SK-N-SH (cell line): ENCODE measurements at regions not wholly inside any gene's neighbourhood (a gene's known extent, or its start where the extent isn't known, plus 50 kb on each side); places are given as distances from the start of the nearest gene placed in this dataset.

Source experiments
- CTCF ChIA-PET: fragments of 300-600, 350-600 bp; formaldehyde crosslinking; extraction: SDS; loops from one replicate; lab custom pipeline; 2021; lab: Yijun Ruan, JAX
- POLR2A ChIA-PET: fragments of 350-600 bp; sonication (Branson Sonifier 250); formaldehyde crosslinking; extraction: SDS; loops from one replicate; lab custom pipeline; 2020; ENCODE audit warnings: antibody characterized with exemption, inconsistent platforms; lab: Yijun Ruan, JAX
- DNase-seq: peaks from one replicate; pipeline ENCODE4 v3.0.0; 2012
- H2AFZ ChIP-seq: fragments of 200-600 bp; sonication (generic); 2 replicates; pipeline ENCODE4 v1.8.1; 2016; ENCODE audit warnings: antibody characterized with exemption, mild to moderate bottlenecking, low read depth
- H3F3A ChIP-seq: fragments of 200-600 bp; sonication (generic); replicated peaks from 2 replicates; pipeline ENCODE3; 2016; ENCODE audit warnings: antibody characterized with exemption, mild to moderate bottlenecking; ENCODE audit not compliant: insufficient read depth
- H3K27ac ChIP-seq, 2 experiments: fragments of 200-500 bp in 1 of 2; fragments of 200-600 bp in 1 of 2; sonication (Bioruptor generic) in 1 of 2; sonication (generic), shearing (Covaris generic) in 1 of 2; 2 replicates each; pipeline versions ENCODE4 v1.5.1 to v1.6.1; 2014 to 2016; ENCODE audit warnings: low read depth in 2 of 2, inconsistent platforms in 1 of 2, low read length in 1 of 2, mild to moderate bottlenecking in 1 of 2, mixed read lengths in 1 of 2
- H3K27me3 ChIP-seq: fragments of 200-600 bp; sonication (generic), shearing (Covaris generic); 2 replicates; pipeline ENCODE4 v1.6.1; 2016; ENCODE audit warnings: mixed run types; ENCODE audit not compliant: insufficient read depth
- H3K36me3 ChIP-seq, 2 experiments: fragments of 200-500 bp in 1 of 2; fragments of 200-600 bp in 1 of 2; sonication (Bioruptor generic) in 1 of 2; sonication (generic) in 1 of 2; replicated peaks in 1 of 2; 2 replicates each; pipeline versions ENCODE3 to v1.5.1; 2014 to 2016; ENCODE audit warnings: low read length in 1 of 2, mild to moderate bottlenecking in 1 of 2; ENCODE audit not compliant: insufficient read depth in 2 of 2, control insufficient read depth in 1 of 2
- H3K4me1 ChIP-seq, 2 experiments: fragments of 200-500 bp in 1 of 2; fragments of 200-600 bp in 1 of 2; sonication (Bioruptor generic) in 1 of 2; sonication (generic), shearing (Covaris generic) in 1 of 2; 2 replicates each; pipeline versions ENCODE4 v1.5.1 to v1.6.1; 2014 to 2016; ENCODE audit warnings: low read depth in 1 of 2, low read length in 1 of 2, mixed run types in 1 of 2; ENCODE audit not compliant: insufficient read depth in 2 of 2, control insufficient read depth in 1 of 2
- H3K4me2 ChIP-seq: fragments of 200-600 bp; sonication (generic), shearing (Covaris generic); 2 replicates; pipeline ENCODE4 v1.6.1; 2017; ENCODE audit warnings: mixed run types
- H3K4me3 ChIP-seq, 2 experiments: fragments of 200-500 bp in 1 of 2; fragments of 200-600 bp in 1 of 2; sonication (Bioruptor generic) in 1 of 2; sonication (generic), shearing (Covaris generic) in 1 of 2; 2 replicates each; pipeline versions ENCODE4 v1.5.1 to v1.8.1; 2014 to 2016; ENCODE audit warnings: low read depth in 2 of 2, inconsistent platforms in 1 of 2, low read length in 1 of 2, mild to moderate bottlenecking in 1 of 2, mixed read lengths in 1 of 2, moderate library complexity in 1 of 2
- H3K79me2 ChIP-seq: fragments of 200-600 bp; sonication (generic); 2 replicates; pipeline ENCODE4 v1.8.1; 2017; ENCODE audit warnings: mild to moderate bottlenecking; ENCODE audit not compliant: insufficient read depth
- H3K9ac ChIP-seq: fragments of 200-600 bp; sonication (generic); 2 replicates; pipeline ENCODE4 v1.6.1; 2017; ENCODE audit warnings: mixed run types
- H3K9me2 ChIP-seq: fragments of 200-600 bp; sonication (generic); 2 replicates; pipeline ENCODE4 v1.6.1; 2017; ENCODE audit warnings: mixed run types
- H3K9me3 ChIP-seq: fragments of 200-600 bp; sonication (generic); 2 replicates; pipeline ENCODE4 v1.6.1; 2017; ENCODE audit warnings: mixed run types, mild to moderate bottlenecking, moderate library complexity
- H4K20me1 ChIP-seq: fragments of 200-600 bp; sonication (generic); 2 replicates; pipeline ENCODE4 v1.6.1; 2017; ENCODE audit warnings: mild to moderate bottlenecking, mixed run types; ENCODE audit not compliant: insufficient read depth
- EZH2phosphoT487 ChIP-seq: fragments of 200-600 bp; sonication (generic); IDR thresholded peaks from 2 replicates; pipeline ENCODE4 v1.6.1; 2017; ENCODE audit warnings: low read depth, mixed run types, mild to moderate bottlenecking, antibody characterized with exemption, moderate library complexity, borderline replicate concordance
- FOSL2 ChIP-seq: IDR thresholded peaks from 2 replicates; pipeline ENCODE4 v1.4.0; 2012; ENCODE audit warnings: low read depth, mild to moderate bottlenecking, moderate library complexity, borderline replicate concordance
- FOXJ3 ChIP-seq: sonication (generic); formaldehyde crosslinking; IDR thresholded peaks from 2 replicates; pipeline ENCODE4 v1.5.1; 2020; ENCODE audit warnings: mild to moderate bottlenecking, missing genetic modification reagents
- FOXM1 ChIP-seq: IDR thresholded peaks from 2 replicates; pipeline ENCODE4 v1.4.0; 2012; ENCODE audit warnings: low read depth, mild to moderate bottlenecking
- GABPA ChIP-seq: IDR thresholded peaks from 2 replicates; pipeline ENCODE4 v1.4.0; 2012; ENCODE audit warnings: low read depth, mild to moderate bottlenecking
- IRF3 ChIP-seq: fragments of 150-350 bp; IDR thresholded peaks from 2 replicates; pipeline ENCODE4 v1.6.1; 2016; ENCODE audit warnings: mild to moderate bottlenecking, low read depth, low read length
- JUND ChIP-seq: IDR thresholded peaks from 2 replicates; pipeline ENCODE4 v1.4.0; 2012
- MXI1 ChIP-seq: IDR thresholded peaks from 2 replicates; pipeline ENCODE4 v1.6.1; 2012; ENCODE audit warnings: mild to moderate bottlenecking, low read depth, low read length, improper control_type of control experiment
- NFIC ChIP-seq: IDR thresholded peaks from 2 replicates; pipeline ENCODE4 v1.4.0; 2012; ENCODE audit warnings: borderline replicate concordance
- PBX3 ChIP-seq: IDR thresholded peaks from 2 replicates; pipeline ENCODE4; 2012
- POLR2AphosphoS5 ChIP-seq: IDR thresholded peaks from 2 replicates; pipeline ENCODE4 v1.6.1; 2012; ENCODE audit warnings: low read depth, low read length
- RCOR1 ChIP-seq: fragments of 150-350 bp; IDR thresholded peaks from 2 replicates; pipeline ENCODE4 v1.6.1; 2017; ENCODE audit warnings: antibody characterized with exemption, low read length
- REST ChIP-seq: IDR thresholded peaks from 2 replicates; pipeline ENCODE4 v1.6.1; 2012; ENCODE audit warnings: mild to moderate bottlenecking, low read depth, low read length, moderate library complexity
- RXRA ChIP-seq: IDR thresholded peaks from 2 replicates; pipeline ENCODE4 v1.4.0; 2012; ENCODE audit warnings: low read depth, mild to moderate bottlenecking, borderline replicate concordance
- SIN3A ChIP-seq: IDR thresholded peaks from 2 replicates; pipeline ENCODE4 v1.6.1; 2012; ENCODE audit warnings: low read depth, mild to moderate bottlenecking, low read length, moderate library complexity, borderline replicate concordance
- WGBS: methylation state at CpG from one replicate; pipeline ENCODE4 v1.1.6; 2017; ENCODE audit warnings: low lambda C conversion rate; 5-methylcytosine and 5-hydroxymethylcytosine counted together

GRCh38 chr5:17813214-17813613, 179.0 kb downstream of the TAF11L14 start (continued):
- TF ChIP-seq REST (no peak), RCOR1 (no peak), IRF3 (no peak), GABPA (no peak)

GRCh38 chr5:17816505-17816904, 182.2 kb downstream of the TAF11L14 start:
- H3K79me2 ChIP-seq: no peaks in the 10 kb centered on the region
- 18% methylated on average over 1 of the region's 1 CpG for WGBS
- H3K36me3 ChIP-seq: no peaks in the 10 kb centered on the region
- no peak for DNase-seq
- ChIA-PET POLR2A (no interaction called here), CTCF (no interaction called here)
- no peaks in the 10 kb centered on the region for H3F3A ChIP-seq
- no peaks in the 10 kb centered on the region for H3K9me2 ChIP-seq
- H4K20me1 ChIP-seq: no peaks in the 10 kb centered on the region
- H3K9me3 ChIP-seq: no peaks in the 10 kb centered on the region
- no peaks in the 10 kb centered on the region for H3K4me1 ChIP-seq
- H3K4me3 ChIP-seq: no peak overlapping the region
- no peak overlapping the region for H2AFZ ChIP-seq
- TF ChIP-seq NFIC (no peak), EZH2phosphoT487 (no peak), RXRA (no peak), PBX3 (no peak), JUND (no peak), SIN3A (no peak), FOXM1 (no peak), MXI1 (no peak), FOXJ3 (CRISPR knock-in tag) (no peak), POLR2AphosphoS5 (no peak), FOSL2 (no peak), GABPA (no peak), IRF3 (no peak)
- TF ChIP-seq, all 33 proteins: peak for 0
- Histone ChIP-seq H3K4me2 (no peak overlapping the region), H3K9ac (no peak overlapping the region), H3K27me3 (no peaks in the 10 kb centered on the region), H3K27ac (no peak overlapping the region)
